ENCODE measurements at regions not wholly inside any gene's neighbourhood (a gene's known extent, or its start where the extent isn't known, plus 50 kb on each side); places are given as distances from the start of the nearest gene placed in this dataset.

GRCh38 chr2:235194836-235195235 lies 243.0 kb downstream of the SH3BP4 start:
- Histone ChIP-seq H3K4me2 (ENCODE audit: low read length) (no peak overlapping the region), H3K9me3 (ENCODE audit: control insufficient read depth, insufficient read depth, low read length) (no peaks in the 10 kb centered on the region), H4K20me1 (ENCODE audit: control insufficient read depth, insufficient read depth, low read depth, low read length) (no peaks in the 10 kb centered on the region), H3K9me2 (replicated peaks; ENCODE audit: control insufficient read depth, low read length) (no peaks in the 10 kb centered on the region), H3K36me3 (ENCODE audit: control insufficient read depth, low read length) (no peaks in the 10 kb centered on the region), H3K4me3 (ENCODE audit: low read length) (no peak overlapping the region), H3K79me2 (ENCODE audit: control insufficient read depth, low read length) (no peaks in the 10 kb centered on the region), H3K27ac (ENCODE audit: low read depth, low read length) (no peak overlapping the region), H3K4me1 (ENCODE audit: control insufficient read depth, low read length) (no peaks in the 10 kb centered on the region), H3F3A (ENCODE audit: control insufficient read depth, insufficient read depth) (no peaks in the 10 kb centered on the region), H3K27me3 (ENCODE audit: control insufficient read depth, low read length) (no peaks in the 10 kb centered on the region)
- TF ChIP-seq, protein P1, sequence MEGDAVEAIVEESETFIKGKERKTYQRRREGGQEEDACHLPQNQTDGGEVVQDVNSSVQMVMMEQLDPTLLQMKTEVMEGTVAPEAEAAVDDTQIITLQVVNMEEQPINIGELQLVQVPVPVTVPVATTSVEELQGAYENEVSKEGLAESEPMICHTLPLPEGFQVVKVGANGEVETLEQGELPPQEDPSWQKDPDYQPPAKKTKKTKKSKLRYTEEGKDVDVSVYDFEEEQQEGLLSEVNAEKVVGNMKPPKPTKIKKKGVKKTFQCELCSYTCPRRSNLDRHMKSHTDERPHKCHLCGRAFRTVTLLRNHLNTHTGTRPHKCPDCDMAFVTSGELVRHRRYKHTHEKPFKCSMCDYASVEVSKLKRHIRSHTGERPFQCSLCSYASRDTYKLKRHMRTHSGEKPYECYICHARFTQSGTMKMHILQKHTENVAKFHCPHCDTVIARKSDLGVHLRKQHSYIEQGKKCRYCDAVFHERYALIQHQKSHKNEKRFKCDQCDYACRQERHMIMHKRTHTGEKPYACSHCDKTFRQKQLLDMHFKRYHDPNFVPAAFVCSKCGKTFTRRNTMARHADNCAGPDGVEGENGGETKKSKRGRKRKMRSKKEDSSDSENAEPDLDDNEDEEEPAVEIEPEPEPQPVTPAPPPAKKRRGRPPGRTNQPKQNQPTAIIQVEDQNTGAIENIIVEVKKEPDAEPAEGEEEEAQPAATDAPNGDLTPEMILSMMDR (IDR thresholded peaks at IDR 0.05; ENCODE audit: low read depth, low read length, poor library complexity, severe bottlenecking): no peak
- TF ChIP-seq EZH2phosphoT487 (IDR thresholded peaks at IDR 0.05; ENCODE audit: borderline replicate concordance, low read length): no peak

GRCh38 chr2:235195921-235196320 lies 244.1 kb downstream of the SH3BP4 start:
- no peak overlapping the region for H3K27ac ChIP-seq (ENCODE audit: low read depth, low read length)
- no peak overlapping the region for H3K4me2 ChIP-seq (ENCODE audit: low read length)
- H4K20me1 ChIP-seq (ENCODE audit: control insufficient read depth, insufficient read depth, low read depth, low read length): no peaks in the 10 kb centered on the region
- no peaks in the 10 kb centered on the region for H3K4me1 ChIP-seq (ENCODE audit: control insufficient read depth, low read length)
- no peak overlapping the region for H3K4me3 ChIP-seq (ENCODE audit: low read length)
- H3K9me3 ChIP-seq (ENCODE audit: control insufficient read depth, insufficient read depth, low read length): no peaks in the 10 kb centered on the region
- H3F3A ChIP-seq (ENCODE audit: control insufficient read depth, insufficient read depth): no peaks in the 10 kb centered on the region
- H3K79me2 ChIP-seq (ENCODE audit: control insufficient read depth, low read length): no peaks in the 10 kb centered on the region
- H3K27me3 ChIP-seq (ENCODE audit: control insufficient read depth, low read length): no peaks in the 10 kb centered on the region
- TF ChIP-seq, protein P1 (IDR thresholded peaks at IDR 0.05; ENCODE audit: low read depth, low read length, poor library complexity, severe bottlenecking): no peak
- no peak for TF ChIP-seq EZH2phosphoT487 (IDR thresholded peaks at IDR 0.05; ENCODE audit: borderline replicate concordance, low read length)
- H3K36me3 ChIP-seq (ENCODE audit: control insufficient read depth, low read length): no peaks in the 10 kb centered on the region
- no peaks in the 10 kb centered on the region for H3K9me2 ChIP-seq (replicated peaks; ENCODE audit: control insufficient read depth, low read length)

DNA sequence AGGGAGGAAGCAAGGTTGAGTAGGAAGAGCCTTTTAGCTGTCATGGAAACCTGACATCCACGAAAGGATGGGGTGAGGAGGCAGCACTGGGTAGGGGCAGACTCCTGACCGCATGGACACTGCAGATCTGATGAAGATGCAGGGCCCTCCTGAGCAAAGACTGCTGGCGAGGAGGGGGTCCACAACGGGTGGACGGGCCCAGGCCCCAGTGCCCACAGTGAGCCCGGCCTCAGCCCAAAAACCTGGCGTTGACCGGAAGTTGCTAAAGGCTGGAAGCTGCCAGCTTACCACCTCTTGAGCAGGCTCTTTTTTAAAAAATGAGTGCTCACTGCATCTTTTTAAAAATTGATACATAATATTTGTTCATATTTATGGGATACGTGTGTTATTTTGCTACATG lies 247.3 kb downstream of the SH3BP4 start:
- no peak overlapping the region for H3K4me2 ChIP-seq (ENCODE audit: low read length)
- no peaks in the 10 kb centered on the region for H3K36me3 ChIP-seq (ENCODE audit: control insufficient read depth, low read length)
- H3K79me2 ChIP-seq (ENCODE audit: control insufficient read depth, low read length): no peaks in the 10 kb centered on the region
- no peaks in the 10 kb centered on the region for H3K27me3 ChIP-seq (ENCODE audit: control insufficient read depth, low read length)
- H3K9me2 ChIP-seq (replicated peaks; ENCODE audit: control insufficient read depth, low read length): no peaks in the 10 kb centered on the region
- no peak overlapping the region for H3K4me3 ChIP-seq (ENCODE audit: low read length)
- TF ChIP-seq EZH2phosphoT487 (IDR thresholded peaks at IDR 0.05; ENCODE audit: borderline replicate concordance, low read length): no peak
- TF ChIP-seq, protein P1 (IDR thresholded peaks at IDR 0.05; ENCODE audit: low read depth, low read length, poor library complexity, severe bottlenecking): no peak
- no peaks in the 10 kb centered on the region for H3K9me3 ChIP-seq (ENCODE audit: control insufficient read depth, insufficient read depth, low read length)
- H3K27ac ChIP-seq (ENCODE audit: low read depth, low read length): no peak overlapping the region
- no peaks in the 10 kb centered on the region for H3F3A ChIP-seq (ENCODE audit: control insufficient read depth, insufficient read depth)
- H4K20me1 ChIP-seq (ENCODE audit: control insufficient read depth, insufficient read depth, low read depth, low read length): no peaks in the 10 kb centered on the region
- no peaks in the 10 kb centered on the region for H3K4me1 ChIP-seq (ENCODE audit: control insufficient read depth, low read length)

DNA sequence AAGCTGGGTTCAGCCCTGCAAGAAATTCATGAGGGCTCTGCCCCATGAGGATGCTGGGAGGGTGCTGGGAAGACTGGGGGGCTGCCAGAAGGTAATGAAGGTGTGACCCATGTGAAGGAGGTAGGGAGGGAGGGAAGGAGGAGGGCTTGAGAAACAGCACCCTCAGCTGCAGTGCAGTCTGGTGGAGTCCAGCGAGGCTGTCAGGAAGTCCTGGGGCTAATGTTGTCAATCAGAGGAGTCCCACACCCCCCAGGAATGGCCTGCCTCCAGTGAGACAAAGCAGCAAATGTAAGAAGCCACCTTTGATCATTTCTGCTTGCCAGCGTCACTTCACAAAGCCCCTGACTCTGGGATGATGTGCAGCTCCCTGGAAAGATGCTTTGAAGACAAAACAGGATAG lies 248.4 kb downstream of the SH3BP4 start:
- Histone ChIP-seq H3F3A (ENCODE audit: control insufficient read depth, insufficient read depth) (no peaks in the 10 kb centered on the region), H3K4me2 (ENCODE audit: low read length) (no peak overlapping the region), H3K4me3 (ENCODE audit: low read length) (no peak overlapping the region), H3K27me3 (ENCODE audit: control insufficient read depth, low read length) (no peaks in the 10 kb centered on the region), H3K4me1 (ENCODE audit: control insufficient read depth, low read length) (no peaks in the 10 kb centered on the region), H4K20me1 (ENCODE audit: control insufficient read depth, insufficient read depth, low read depth, low read length) (no peaks in the 10 kb centered on the region), H3K9me3 (ENCODE audit: control insufficient read depth, insufficient read depth, low read length) (no peaks in the 10 kb centered on the region), H3K36me3 (ENCODE audit: control insufficient read depth, low read length) (no peaks in the 10 kb centered on the region), H3K79me2 (ENCODE audit: control insufficient read depth, low read length) (no peaks in the 10 kb centered on the region), H3K9me2 (replicated peaks; ENCODE audit: control insufficient read depth, low read length) (no peaks in the 10 kb centered on the region), H3K27ac (ENCODE audit: low read depth, low read length) (no peak overlapping the region)
- TF ChIP-seq, protein P1 (IDR thresholded peaks at IDR 0.05; ENCODE audit: low read depth, low read length, poor library complexity, severe bottlenecking): no peak

Measured in DOHH2 (cell line).